HG02885 (cell line): ENCODE measurements at regions not wholly inside any gene's neighbourhood (a gene's known extent, or its start where the extent isn't known, plus 50 kb on each side); places are given as distances from the start of the nearest gene placed in this dataset.
"Not testable (repeated sequence)": the region's sequence is repeated elsewhere in the genome, so short reads cannot be mapped to it uniquely, and the experiment has no call there.

Source experiments
- ATAC-seq: cut with Tn5 transposase; IDR thresholded peaks from one replicate; pipeline ENCODE4 v1.9.1; 2021; ENCODE audit warnings: mild to moderate bottlenecking; ENCODE audit not compliant: unreplicated experiment, poor library complexity

DNA sequence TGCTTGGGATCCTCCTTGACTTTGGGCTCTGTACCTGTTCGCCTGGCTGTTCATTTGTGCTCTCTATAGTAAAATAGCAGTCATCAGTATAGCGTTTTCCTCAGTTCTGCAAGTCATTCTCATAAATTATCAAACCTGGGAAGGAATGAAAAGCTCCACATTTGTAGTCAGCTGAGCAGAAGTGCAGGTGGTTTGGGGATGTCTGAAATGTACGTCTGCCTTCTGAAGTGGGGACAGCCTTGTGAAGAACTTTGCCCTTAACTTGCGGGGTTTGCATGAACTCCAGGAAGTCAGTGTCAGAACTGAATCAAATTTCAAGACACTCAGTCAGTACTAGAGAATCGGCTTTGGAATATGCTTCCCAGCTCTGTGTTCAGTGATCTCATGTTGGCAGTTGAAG is 358.3 kb upstream of the PRKCQ start:
- no peak for ATAC-seq

DNA sequence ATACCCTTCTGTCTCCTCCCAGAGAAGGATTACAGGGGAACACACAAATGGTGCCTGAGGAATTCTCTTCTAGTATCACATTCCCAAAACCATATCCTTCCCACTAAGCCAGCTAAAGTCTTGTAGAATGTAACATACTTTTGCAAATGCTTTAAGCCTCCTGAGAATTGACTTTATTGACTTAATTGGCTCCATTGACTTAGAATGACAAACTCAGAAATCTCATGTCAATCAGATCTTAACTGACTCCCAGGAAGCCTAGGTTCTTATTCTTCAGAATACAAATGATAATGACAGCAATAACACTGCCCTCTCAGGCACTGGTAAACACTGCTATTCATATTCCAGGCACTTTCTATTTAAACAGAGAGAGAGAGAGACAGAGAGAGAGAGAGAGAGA is 356.9 kb upstream of the PRKCQ start:
- no peak for ATAC-seq

DNA sequence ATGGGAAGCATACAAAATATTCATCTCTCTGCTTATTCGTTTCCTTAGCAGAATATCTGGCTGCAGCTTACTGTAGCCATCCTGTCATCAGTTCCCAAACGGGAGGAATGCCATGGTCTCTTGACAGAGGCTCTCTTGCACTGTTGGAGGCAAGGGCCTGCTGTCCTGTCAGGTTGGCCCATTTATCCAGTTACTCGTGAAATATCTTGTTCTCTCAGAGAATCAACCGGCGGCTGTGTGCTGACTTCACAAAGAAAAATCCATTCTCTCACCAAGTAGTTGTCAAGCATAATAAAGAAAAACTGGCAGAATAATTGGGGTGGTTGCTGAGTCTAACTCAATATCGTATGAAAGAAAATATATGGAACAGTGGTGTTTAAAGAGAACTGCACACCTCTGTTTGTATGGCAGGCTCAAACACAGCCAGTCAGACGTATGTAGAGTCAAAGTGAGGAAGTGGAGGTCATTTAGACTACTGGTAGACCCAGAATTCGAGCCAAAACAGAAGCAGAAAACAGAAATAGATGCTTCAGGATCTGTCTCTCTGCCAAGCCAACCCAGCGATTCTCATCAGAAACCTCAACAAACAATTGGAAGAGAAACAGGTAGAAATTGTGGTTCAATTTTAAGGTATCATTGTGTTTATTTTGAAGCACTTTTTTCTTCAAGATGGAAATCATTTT is 349.2 kb upstream of the PRKCQ start:
- ATAC-seq = no peak

DNA sequence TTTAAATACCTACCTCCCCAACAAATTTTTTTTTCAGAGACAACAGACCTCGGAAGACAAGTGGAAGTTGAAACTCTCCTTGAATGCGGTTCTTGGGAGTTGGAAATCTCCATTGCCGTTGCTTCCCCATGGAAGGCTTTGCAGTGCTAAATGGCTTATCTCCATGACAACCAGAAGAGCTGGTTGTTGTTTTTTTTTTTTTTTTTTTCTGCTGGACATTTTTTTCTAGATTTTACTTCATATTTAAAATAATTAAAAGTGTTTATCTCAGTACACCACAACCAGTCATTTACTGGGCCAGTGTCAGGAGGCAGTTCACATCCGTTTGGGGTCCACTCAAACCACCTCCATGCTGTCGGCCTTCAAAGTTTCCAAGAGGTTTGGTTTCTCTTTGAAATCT is 348.5 kb upstream of the PRKCQ start:
- no peak for ATAC-seq

DNA sequence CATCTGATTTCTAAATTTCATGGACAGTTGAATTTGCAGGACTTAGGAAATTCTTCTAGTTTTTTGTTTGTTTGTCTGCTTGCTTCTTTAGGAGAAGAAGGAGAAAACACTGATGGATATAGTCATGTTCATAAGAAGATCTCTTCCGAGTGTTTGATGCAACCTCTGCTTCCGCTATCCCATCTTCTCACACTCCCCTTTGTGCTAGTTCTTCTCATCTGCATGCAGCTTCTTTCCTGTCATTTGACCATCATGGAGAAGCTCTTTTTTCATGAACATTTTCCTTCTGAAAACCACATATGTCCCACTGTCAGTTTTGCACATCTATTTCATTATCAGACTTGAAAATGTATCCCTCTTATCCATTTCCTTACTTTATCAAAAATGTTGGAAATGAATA is 346.9 kb upstream of the PRKCQ start:
- ATAC-seq = no peak

- ATAC-seq = no peak
These were observed 345.1 kb upstream of the PRKCQ start for GRCh38 chr10:6925146-6925545.

GRCh38 chr10:6924166-6924565 is 344.1 kb upstream of the PRKCQ start:
- ATAC-seq = no peak

- not testable (repeated sequence) for ATAC-seq
These were observed 340.9 kb upstream of the PRKCQ start for GRCh38 chr10:6921026-6921425.

DNA sequence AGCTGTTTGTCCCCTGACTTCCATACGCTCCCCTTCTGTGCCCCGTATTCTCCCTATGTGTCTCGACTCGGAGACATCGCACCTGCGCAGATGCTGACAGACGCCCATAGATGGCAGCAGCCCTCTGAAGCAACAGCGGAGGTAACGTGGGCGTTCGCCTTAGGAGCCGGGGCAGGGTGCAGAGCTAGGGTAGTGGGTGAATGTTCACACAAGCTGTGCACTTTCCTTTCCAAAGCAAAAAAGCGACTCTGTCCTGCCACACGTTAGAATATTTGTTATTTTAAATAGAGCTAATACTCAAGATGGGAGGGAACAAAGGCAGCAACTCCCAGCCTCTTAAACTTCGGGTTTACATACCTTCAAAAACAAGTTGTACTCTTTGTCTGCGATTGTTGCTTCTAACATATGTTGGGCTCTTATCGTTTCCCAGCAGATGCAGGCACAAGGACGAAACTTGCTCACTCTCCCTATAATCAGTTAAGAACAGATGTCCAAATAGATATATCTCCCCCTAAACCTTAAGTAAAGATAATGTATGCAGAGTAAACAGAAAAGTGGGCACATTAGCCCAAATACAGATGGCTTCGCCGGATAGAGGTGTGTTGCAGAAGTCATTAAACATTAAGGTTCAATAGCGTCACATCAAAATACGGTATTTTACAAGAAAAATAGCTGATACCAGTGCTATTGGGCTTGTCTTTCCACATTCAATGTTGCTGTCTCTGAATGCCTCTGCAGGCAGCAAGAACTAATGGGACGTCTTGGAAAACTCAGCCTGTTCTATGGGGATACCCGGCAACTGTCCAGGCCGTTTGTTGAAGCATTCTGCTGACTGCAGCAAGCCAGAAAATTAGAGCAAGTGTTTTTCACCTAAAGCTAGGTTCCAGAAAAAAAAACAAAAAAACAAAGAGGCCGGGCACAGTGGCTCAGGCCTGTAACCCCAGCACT is 340.3 kb upstream of the PRKCQ start:
- ATAC-seq = peak; percentile 99

- no peak for ATAC-seq
These were observed 339.0 kb upstream of the PRKCQ start for GRCh38 chr10:6919077-6919476.

GRCh38 chr10:6918305-6918704 is 338.2 kb upstream of the PRKCQ start:
- ATAC-seq = no peak

DNA sequence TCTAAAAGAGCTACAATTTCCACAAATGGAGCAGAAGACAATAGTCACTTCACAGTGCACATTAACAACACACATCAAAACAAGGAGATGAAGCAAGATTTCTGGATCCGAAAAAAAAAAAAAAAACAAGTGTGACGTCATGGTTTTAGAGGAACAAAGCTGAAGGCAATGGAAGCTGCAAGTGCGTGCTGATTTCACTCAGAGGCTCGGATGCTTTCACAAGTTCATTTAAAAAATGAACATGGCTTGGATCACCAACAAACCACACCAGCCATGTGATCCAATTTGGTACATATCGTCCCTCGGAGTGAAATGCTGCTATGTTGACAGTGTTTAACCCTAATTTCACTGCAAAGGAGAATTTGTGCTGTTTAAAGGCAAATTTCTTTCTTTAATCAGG is 337.0 kb upstream of the PRKCQ start:
- no peak for ATAC-seq

- no peak for ATAC-seq
These were observed 336.5 kb upstream of the PRKCQ start for GRCh38 chr10:6916601-6917000.

DNA sequence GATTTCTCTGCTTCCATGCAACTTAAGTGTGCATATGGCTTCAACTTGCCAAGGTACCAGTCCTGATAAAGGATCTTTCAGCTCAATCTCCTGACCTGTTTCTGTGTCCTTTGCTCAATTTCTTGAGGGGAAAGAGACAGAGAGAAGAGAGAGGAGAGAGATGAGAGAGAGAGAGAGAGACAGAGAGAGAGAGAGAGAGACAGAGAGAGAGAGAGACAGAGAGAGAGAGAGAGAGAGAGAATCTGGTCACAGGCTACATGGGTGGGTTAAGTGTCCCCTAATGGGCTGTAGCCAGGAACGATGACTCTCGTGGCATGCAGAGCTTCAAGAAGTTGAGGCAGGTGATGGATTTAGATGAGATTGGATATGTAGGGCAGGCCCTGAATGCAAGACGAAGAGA is 335.2 kb upstream of the PRKCQ start:
- ATAC-seq = no peak

GRCh38 chr10:6912929-6913328 is 332.9 kb upstream of the PRKCQ start:
- ATAC-seq = no peak

DNA sequence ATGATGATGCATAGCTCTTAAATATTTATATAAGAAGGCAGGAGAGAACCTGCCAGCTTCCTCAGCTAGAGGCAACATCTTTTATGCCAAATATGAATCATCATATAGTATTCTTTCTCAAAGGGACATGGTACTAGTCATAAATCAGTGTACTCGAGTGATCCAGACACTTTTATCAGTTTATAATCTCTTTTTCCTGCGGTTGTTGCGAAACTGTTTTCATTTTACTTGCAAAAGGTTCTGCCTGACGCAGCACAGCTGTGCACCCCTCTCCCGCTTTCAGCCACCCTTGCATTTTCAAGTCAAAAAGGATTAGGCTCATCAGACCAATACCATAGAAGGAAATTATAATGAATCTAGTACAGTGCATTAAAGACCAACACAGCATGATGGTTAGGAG is 332.3 kb upstream of the PRKCQ start:
- ATAC-seq = no peak

GRCh38 chr10:6912021-6912420 is 331.9 kb upstream of the PRKCQ start:
- no peak for ATAC-seq

- ATAC-seq = no peak
These were observed 330.0 kb upstream of the PRKCQ start for GRCh38 chr10:6909905-6910560.

DNA sequence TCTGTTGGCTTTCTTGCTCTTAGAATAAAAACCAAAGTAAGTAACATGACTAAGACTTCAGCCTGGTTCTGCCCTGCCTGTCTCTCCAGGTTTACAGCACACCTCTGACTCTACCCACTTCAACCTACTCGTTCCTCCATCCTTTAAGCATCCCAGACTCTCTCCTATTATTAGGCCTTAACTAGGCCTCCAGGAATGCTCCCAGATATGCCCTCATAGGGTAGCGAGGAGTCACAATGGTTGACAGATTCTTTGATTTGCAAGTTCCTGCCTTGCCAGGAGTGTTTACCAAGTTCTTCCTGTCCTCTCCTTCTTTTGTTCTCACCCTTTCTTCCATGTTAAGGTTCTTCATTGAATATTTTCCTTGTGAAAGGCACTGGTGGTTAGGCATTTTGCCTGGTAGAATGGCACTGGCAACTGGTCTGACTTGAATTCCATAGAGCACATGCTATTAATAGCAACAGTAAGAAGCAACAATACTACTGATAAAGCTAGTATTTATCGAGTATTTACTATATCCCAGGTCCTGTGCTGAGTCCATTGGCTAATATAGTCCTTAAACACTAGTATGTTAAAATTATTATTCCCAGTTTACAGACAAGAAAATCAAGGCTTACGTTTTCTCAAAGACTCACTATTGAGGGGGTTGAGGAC is 327.9 kb upstream of the PRKCQ start:
- ATAC-seq = no peak

GRCh38 chr10:6894405-6894804 is 314.3 kb upstream of the PRKCQ start:
- ATAC-seq = peak; percentile 66

DNA sequence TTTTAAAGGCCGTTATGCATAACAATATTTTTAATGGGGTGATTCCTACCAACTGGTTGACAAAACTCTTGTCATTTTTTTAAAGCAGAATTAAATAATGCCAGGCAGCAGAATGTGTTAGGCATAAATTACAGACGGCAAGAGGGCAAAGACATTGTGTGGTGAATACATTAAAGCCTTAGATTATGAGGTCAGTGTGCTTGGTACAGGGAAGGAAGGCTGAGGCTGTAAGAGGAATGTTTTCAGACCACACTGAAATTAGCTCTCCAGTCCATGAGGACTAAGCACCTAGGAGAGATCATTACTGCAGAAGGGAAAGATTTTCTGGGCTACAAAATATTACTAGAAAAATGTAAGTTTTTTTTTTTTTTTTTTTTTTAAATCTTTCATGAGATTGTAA is 312.8 kb upstream of the PRKCQ start:
- no peak for ATAC-seq
